KG1 (cell line): ENCODE measurements at regions not wholly inside any gene's neighbourhood (a gene's known extent, or its start where the extent isn't known, plus 50 kb on each side); places are given as distances from the start of the nearest gene placed in this dataset.

Source experiments
- DNase-seq: peaks from one replicate; lab custom pipeline; 2025; lab: John Stamatoyannopoulos, UW

- DNase-seq, result no peak
Measured at GRCh38 chr14:85273952-85274351, 256.0 kb upstream of the FLRT2 start.

DNA sequence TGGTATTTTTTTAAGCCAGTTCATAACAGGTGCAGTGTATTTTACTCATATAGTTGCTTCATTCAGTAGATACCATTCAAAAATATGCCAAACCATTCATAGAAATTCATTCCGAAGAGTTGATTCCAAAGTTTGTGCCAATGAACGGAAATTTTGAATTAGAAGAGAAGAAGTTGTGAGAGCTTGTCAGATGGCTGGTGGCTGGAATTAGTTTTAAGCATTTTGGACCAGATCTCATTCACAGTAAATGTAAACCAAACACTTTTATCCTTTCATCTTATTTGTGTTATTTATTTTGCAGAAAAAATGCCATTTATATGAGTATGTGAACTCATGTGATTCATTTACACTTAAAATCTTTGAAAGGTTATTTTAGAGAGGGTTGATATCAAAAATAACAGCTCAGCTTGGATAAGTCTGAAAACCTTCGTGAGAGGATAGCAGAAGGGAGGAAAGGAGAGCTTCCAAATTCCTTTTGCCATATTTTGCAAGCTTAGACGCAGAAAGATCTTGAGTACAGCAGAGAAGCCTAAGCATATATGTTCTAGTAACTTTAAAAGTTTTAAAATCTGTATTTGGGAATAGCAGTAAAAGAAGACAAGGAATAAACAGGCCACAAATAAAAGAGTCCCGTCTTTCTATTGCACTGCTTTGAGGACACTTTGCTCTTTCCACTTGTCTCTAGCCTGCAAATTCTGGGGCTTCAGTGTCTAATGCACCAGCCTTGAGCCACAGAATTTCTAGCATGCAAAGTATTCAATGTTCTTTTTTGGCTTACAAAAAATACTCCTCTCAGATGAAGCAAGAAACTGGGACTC is 253.6 kb upstream of the FLRT2 start:
- DNase-seq, result no peak

GRCh38 chr14:85276979-85277228 is 253.0 kb upstream of the FLRT2 start:
- DNase-seq, result no peak

- no peak for DNase-seq
Measured at GRCh38 chr14:85279407-85279806, 250.5 kb upstream of the FLRT2 start.

- no peak for DNase-seq
Measured at GRCh38 chr14:85280074-85280473, 249.9 kb upstream of the FLRT2 start.

DNA sequence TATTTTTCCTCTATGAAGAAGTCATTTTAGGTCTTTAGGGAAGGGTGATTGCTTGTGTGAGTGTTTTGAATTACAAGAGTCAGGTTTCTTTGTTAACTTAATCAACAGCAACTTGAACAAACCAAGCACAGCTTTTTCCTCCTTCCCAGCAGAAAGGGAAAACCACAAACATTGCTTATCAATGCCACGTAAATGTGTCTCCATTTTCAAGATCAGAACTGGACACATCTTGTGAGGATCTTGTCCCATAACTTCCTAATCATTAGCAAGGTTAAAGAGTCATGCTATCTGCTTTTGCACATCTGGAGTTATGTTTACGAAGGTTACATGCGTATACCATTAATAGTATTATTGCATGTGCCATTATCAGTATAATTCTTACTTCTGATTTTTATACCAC is 248.0 kb upstream of the FLRT2 start:
- no peak for DNase-seq

DNA sequence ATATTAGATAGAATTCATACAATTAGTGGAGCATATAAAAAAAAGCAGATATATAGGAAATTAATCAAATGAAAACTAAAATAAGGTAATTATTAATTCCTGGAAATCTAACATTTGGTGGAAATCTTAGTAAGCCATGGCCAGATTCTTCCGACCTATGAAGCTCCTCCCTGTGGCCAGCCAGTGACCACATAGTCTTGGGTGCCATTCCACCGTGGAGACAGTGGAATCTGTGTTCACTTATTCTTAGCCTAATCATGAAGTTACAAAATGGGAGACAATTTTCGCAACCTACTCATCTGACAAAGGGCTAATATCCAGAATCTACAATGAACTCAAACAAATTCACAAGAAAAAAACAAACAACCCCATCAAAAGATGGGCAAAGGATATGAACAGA is 241.9 kb upstream of the FLRT2 start:
- DNase-seq, result no peak

DNA sequence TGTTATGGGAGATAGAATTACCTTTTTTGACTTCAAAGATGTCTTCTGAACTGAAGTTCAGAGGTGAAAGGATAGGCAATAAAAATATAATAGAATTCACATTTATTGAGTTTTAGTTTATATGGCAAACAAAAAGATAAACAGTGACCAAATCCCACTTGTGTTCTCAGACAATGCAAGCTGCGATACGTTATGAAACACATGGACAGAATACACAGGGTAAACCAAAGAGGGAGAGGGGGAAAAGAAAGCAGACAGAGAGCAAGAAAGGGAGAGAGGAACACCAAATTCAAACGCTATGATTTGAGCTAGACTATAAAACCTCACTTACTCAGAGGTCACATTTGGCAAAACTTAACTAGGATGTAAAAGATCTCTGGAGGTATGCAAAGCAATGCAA is 238.2 kb upstream of the FLRT2 start:
- no peak for DNase-seq

- DNase-seq, result no peak
Measured at GRCh38 chr14:85293612-85294234, 236.2 kb upstream of the FLRT2 start.

GRCh38 chr14:85295318-85295717 is 234.6 kb upstream of the FLRT2 start:
- DNase-seq, result no peak

DNA sequence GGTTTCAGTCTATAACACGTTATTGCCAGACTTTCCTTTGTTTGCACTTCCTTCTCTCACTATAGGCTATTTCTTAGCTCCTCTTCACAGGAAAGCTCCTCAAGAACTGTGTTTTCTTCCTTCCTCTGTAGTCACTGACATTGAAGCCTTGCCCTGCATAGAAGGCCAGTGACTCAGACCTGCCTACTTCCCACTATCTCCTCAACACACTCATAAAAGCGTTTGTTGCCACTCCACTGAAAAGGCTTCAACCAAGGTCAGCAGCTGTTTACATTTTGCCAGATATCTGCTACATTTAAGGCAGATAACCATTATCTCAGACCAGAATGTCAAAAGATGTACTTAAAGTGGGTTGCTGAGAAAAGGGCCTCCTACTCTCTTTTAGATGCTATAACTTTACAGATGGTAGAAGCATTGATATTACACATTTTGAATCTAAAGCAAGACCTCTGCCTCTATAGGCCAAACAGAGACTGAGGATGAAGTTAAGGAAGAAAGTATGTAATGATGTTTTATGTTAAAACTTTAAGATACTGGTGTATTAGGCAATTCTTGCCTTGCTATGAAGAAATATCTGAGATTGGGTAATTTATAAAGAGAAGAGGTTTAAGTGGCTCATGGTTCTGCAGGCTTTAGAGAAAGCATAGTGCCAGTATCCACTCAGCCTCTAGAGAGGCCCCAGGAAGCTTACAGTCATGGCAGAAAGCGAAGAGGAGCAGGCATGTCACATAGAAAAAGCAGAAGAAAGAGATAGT is 233.3 kb upstream of the FLRT2 start:
- peak; percentile 15 for DNase-seq

GRCh38 chr14:85300107-85300506 is 229.8 kb upstream of the FLRT2 start:
- no peak for DNase-seq

GRCh38 chr14:85301506-85301905 is 228.4 kb upstream of the FLRT2 start:
- DNase-seq, result no peak

DNA sequence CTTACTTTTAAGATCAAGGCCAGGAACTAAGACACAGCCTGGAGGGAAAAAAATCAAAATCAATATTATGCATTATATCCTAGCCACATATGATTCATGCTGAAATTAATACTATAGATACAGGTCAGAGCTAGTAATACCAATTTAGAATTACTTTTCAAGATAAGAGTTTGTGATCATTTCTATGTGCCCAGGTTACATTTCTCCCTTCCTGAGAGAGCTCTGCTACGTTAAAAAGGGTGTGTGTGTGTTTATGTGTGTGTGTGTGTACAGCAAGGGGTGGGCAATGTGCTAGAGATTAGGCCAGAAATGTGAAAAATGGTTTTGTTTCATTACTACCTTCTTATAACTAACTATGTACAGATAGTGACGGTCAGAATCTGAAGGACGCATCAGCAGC is 223.9 kb upstream of the FLRT2 start:
- DNase-seq, result no peak

- no peak for DNase-seq
Measured at GRCh38 chr14:85308531-85309300, 221.2 kb upstream of the FLRT2 start.

DNA sequence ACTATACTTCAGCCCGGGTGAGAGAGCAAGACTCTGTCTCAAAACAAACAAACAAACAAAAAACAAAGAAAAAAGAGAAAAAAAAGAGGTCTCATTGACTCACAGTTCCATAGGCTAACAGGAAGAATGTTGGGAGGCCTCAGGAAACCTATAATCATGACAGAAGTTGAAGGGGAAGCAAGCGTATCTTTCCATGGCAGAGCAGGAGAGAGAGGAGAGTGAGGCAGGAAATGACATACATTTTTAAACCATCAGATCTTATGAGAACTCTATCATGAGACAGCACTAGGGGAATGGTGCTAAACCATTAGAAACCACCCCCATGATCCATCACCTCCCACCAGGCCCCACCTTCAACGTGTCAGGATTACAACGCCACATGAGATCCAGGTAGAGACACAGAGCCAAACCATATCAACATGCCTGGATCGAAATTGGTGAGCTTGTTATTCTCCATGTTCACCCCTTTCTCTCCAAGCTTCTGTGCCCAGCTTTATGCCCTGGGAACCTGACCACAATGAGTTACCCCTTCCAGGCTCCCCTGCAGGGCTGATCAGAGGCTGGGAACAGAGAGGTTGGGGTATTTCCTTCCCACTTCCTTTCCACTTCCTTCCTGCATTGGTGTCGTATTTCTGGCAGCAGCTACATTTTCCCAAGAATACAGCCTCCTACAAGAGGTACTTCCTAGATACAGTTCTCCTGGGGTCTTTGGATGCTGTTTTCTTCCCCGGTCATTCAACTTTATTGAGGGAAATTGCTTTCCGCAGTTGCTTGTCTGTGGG is 219.3 kb upstream of the FLRT2 start:
- no peak for DNase-seq

DNA sequence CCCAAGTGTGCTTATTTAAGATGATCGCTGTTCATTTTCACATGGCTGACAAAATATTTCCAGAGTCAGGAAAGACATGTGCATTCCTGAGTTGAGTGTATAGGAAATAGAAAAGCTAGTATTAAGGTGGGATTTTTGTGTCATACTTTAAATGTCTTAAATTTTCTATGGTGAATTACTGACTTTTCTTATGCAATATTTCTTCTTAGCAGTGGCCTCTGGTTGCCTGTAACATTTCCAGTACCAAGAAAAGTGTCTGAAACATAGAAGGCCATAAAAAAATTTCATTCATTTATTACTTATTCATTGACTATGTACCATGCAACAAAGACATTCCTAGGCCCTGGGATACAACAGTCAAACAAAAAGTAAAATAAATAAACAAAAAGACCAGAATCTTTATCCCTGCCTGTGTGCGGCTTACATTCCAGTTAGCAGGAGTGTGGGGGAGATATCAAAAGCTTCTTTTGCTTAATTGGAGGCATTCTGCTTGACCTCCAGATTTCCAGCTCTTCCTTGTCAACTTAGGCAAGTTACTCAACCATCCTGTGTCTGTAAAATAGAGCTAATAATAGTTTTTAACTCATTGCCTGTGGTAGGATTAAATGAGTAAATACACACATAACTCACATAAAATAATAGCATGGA is 216.3 kb upstream of the FLRT2 start:
- no peak for DNase-seq

- no peak for DNase-seq
Measured at GRCh38 chr14:85315290-85315689, 214.7 kb upstream of the FLRT2 start.

- no peak for DNase-seq
Measured at GRCh38 chr14:85315733-85316290, 214.1 kb upstream of the FLRT2 start.

- no peak for DNase-seq
Measured at GRCh38 chr14:85316701-85317410, 213.1 kb upstream of the FLRT2 start.
